Loucy (cell line): ENCODE measurements at regions not wholly inside any gene's neighbourhood (a gene's known extent, or its start where the extent isn't known, plus 50 kb on each side); places are given as distances from the start of the nearest gene placed in this dataset.

ENCODE experiments used
- H2AFZ ChIP-seq: fragments of 200-600 bp; sonication (generic); 2 replicates; pipeline ENCODE4 v1.6.0; 2016; ENCODE audit warnings: antibody characterized with exemption, mild to moderate bottlenecking, low read length, moderate library complexity
- H3F3A ChIP-seq: fragments of 200-600 bp; 2 replicates; pipeline ENCODE4 v1.6.0; 2016; ENCODE audit warnings: antibody characterized with exemption, low read depth, mild to moderate bottlenecking
- H3K27me3 ChIP-seq: fragments of 200-600 bp; sonication (generic); 2 replicates; pipeline ENCODE4 v1.6.1; 2014; ENCODE audit warnings: low read length, mild to moderate bottlenecking; ENCODE audit not compliant: insufficient read depth, poor library complexity, severe bottlenecking
- H3K36me3 ChIP-seq: fragments of 200-600 bp; sonication (generic); 2 replicates; pipeline ENCODE4 v1.6.1; 2016; ENCODE audit warnings: low read length; ENCODE audit not compliant: insufficient read depth
- H3K4me1 ChIP-seq: fragments of 200-600 bp; sonication (generic); 2 replicates; pipeline ENCODE4 v1.5.1; 2014; ENCODE audit warnings: low read length, mild to moderate bottlenecking; ENCODE audit not compliant: insufficient read depth, poor library complexity, severe bottlenecking
- H3K4me2 ChIP-seq: fragments of 200-600 bp; sonication (generic); 2 replicates; pipeline ENCODE4 v1.6.0; 2014; ENCODE audit warnings: antibody characterized with exemption, low read length, low read depth, mild to moderate bottlenecking; ENCODE audit not compliant: poor library complexity, severe bottlenecking
- H3K4me3 ChIP-seq: fragments of 200-600 bp; sonication (generic); 2 replicates; pipeline ENCODE4 v1.5.1; 2014; ENCODE audit warnings: low read length, mild to moderate bottlenecking, mixed read lengths; ENCODE audit not compliant: poor library complexity, severe bottlenecking
- H3K79me2 ChIP-seq: fragments of 200-600 bp; sonication (generic); 2 replicates; pipeline ENCODE4 v1.6.1; 2014; ENCODE audit warnings: low read length; ENCODE audit not compliant: insufficient read depth
- H3K9ac ChIP-seq: fragments of 200-600 bp; sonication (generic); 2 replicates; pipeline ENCODE4 v1.6.0; 2014; ENCODE audit warnings: mild to moderate bottlenecking, low read depth, low read length, moderate library complexity; ENCODE audit not compliant: poor library complexity, severe bottlenecking
- H3K9me2 ChIP-seq: fragments of 200-600 bp; sonication (generic); replicated peaks from 2 replicates; pipeline ENCODE4 v1.6.1; 2016; ENCODE audit warnings: low read depth, low read length, mixed read lengths
- H3K9me3 ChIP-seq: fragments of 200-600 bp; sonication (generic); 2 replicates; pipeline ENCODE4 v1.6.1; 2014; ENCODE audit warnings: mild to moderate bottlenecking, antibody characterized with exemption, low read length, low read depth; ENCODE audit not compliant: insufficient read depth
- H4K20me1 ChIP-seq: fragments of 200-600 bp; sonication (generic); 2 replicates; pipeline ENCODE4 v1.6.0; 2014; ENCODE audit warnings: antibody characterized with exemption, low read length, mild to moderate bottlenecking; ENCODE audit not compliant: insufficient read depth, poor library complexity, severe bottlenecking
- CTCF ChIP-seq: fragments of 200-600 bp; sonication (generic); conservative IDR thresholded peaks from 2 replicates; pipeline ENCODE4 v1.5.1; 2014; ENCODE audit warnings: mild to moderate bottlenecking, antibody characterized with exemption, low read length
- EZH2phosphoT487 ChIP-seq: fragments of 200-600 bp; IDR thresholded peaks from 2 replicates; pipeline ENCODE4 v1.6.1; 2018; ENCODE audit warnings: antibody characterized with exemption, mild to moderate bottlenecking, moderate library complexity, borderline replicate concordance

GRCh38 chr7:12779947-12780346 lies 92.5 kb downstream of the ARL4A start:
- Histone ChIP-seq H3K4me3 (no peak overlapping the region), H3K36me3 (no peaks in the 10 kb centered on the region), H3K4me1 (no peaks in the 10 kb centered on the region), H3K9ac (no peak overlapping the region), H3F3A (no peaks in the 10 kb centered on the region), H3K4me2 (no peak overlapping the region), H3K27me3 (no peaks in the 10 kb centered on the region), H4K20me1 (no peaks in the 10 kb centered on the region), H2AFZ (no peak overlapping the region), H3K9me3 (no peaks in the 10 kb centered on the region), H3K9me2 (no peaks in the 10 kb centered on the region), H3K79me2 (no peaks in the 10 kb centered on the region)
- no peak for TF ChIP-seq EZH2phosphoT487
- TF ChIP-seq CTCF = no peak

GRCh38 chr7:12783421-12784095 lies 96.1 kb downstream of the ARL4A start:
- H3K4me1 ChIP-seq = no peaks in the 10 kb centered on the region
- no peak overlapping the region for H2AFZ ChIP-seq
- no peaks in the 10 kb centered on the region for H3K9me2 ChIP-seq
- H3K4me2 ChIP-seq = no peak overlapping the region
- no peak overlapping the region for H3K4me3 ChIP-seq
- no peaks in the 10 kb centered on the region for H3K79me2 ChIP-seq
- H3K9me3 ChIP-seq = no peaks in the 10 kb centered on the region
- H3K9ac ChIP-seq = no peak overlapping the region
- H3F3A ChIP-seq = no peaks in the 10 kb centered on the region
- no peaks in the 10 kb centered on the region for H3K27me3 ChIP-seq
- no peaks in the 10 kb centered on the region for H3K36me3 ChIP-seq
- TF ChIP-seq EZH2phosphoT487 (no peak), CTCF (no peak)
- H4K20me1 ChIP-seq = no peaks in the 10 kb centered on the region

- Histone ChIP-seq H2AFZ (no peak overlapping the region), H4K20me1 (no peaks in the 10 kb centered on the region), H3K9me3 (no peaks in the 10 kb centered on the region), H3K79me2 (no peaks in the 10 kb centered on the region), H3K4me2 (no peak overlapping the region), H3K36me3 (no peaks in the 10 kb centered on the region), H3K9ac (no peak overlapping the region), H3F3A (no peaks in the 10 kb centered on the region), H3K4me1 (no peaks in the 10 kb centered on the region), H3K4me3 (no peak overlapping the region), H3K27me3 (no peaks in the 10 kb centered on the region), H3K9me2 (no peaks in the 10 kb centered on the region)
- TF ChIP-seq EZH2phosphoT487 (no peak), CTCF (no peak)
Observed at GRCh38 chr7:12785473-12785872, 98.0 kb downstream of the ARL4A start.
